Upper lobe of left lung (tissue), 6 donors: ENCODE measurements at regions not wholly inside any gene's neighbourhood (a gene's known extent, or its start where the extent isn't known, plus 50 kb on each side); places are given as distances from the start of the nearest gene placed in this dataset.

Experiments used
- ATAC-seq, 2 donors: fragments of 200-7000 bp; cut with Tn5 transposase; one replicate each; pipeline ENCODE4 v1.9.1; 2022; ENCODE audit warnings: mild to moderate bottlenecking in 2 of 2, moderate library complexity in 2 of 2; ENCODE audit not compliant: low FRiP score in 2 of 2
- DNase-seq, 2 donors: peaks; one replicate each; pipeline ENCODE4 v3.0.0-alpha.2; 2019 to 2020
- H3K27ac ChIP-seq, 4 donors: fragments of 200-600 bp; sonication (generic); one replicate each; pipeline ENCODE4 v1.5.1; 2016 to 2019
- H3K27me3 ChIP-seq, 4 donors: fragments of 200-600 bp; sonication (generic); one replicate each; pipeline ENCODE4 v1.5.1; 2017 to 2019
- H3K36me3 ChIP-seq, 4 donors: fragments of 200-600 bp; sonication (generic); one replicate each; pipeline ENCODE4 v1.5.1; 2016 to 2019
- H3K4me1 ChIP-seq, 4 donors: fragments of 200-600 bp; sonication (generic); one replicate each; pipeline ENCODE4 v1.5.1; 2018 to 2019
- H3K4me3 ChIP-seq, 4 donors: fragments of 200-600 bp; sonication (generic); one replicate each; pipeline ENCODE4 v1.5.1; 2017 to 2019; ENCODE audit warnings: mild to moderate bottlenecking in 2 of 4, moderate library complexity in 1 of 4
- H3K9me3 ChIP-seq, 4 donors: fragments of 200-600 bp; sonication (generic); one replicate each; pipeline ENCODE4 v1.5.1; 2018 to 2019
- EP300 ChIP-seq, 4 donors: sonication (generic); formaldehyde crosslinking; IDR thresholded peaks; one replicate each; pipeline ENCODE4 v1.5.1; 2017; ENCODE audit warnings: antibody characterized with exemption in 4 of 4, control low read depth in 2 of 4
- POLR2A ChIP-seq, 4 donors: fragments of 450-650 bp; IDR thresholded peaks; one replicate each; pipeline ENCODE4 v1.5.1; 2016 to 2017; ENCODE audit warnings: antibody characterized with exemption in 4 of 4, mild to moderate bottlenecking in 2 of 4
- POLR2AphosphoS5 ChIP-seq, 2 donors: sonication (generic); formaldehyde crosslinking; IDR thresholded peaks; one replicate each; pipeline ENCODE4 v1.5.1; 2017; ENCODE audit warnings: antibody characterized with exemption in 2 of 2
- WGBS, 2 donors: methylation state at CpG; one replicate each; pipeline ENCODE4 v1.1.5; 2017 to 2018; 5-methylcytosine and 5-hydroxymethylcytosine counted together
- TF ChIP-seq, protein P1 (sequence below), 6 experiments: fragments of 450-650 bp in 4 of 6; fragments of 200-600 bp in 2 of 6; sonication (generic) in 2 of 6; IDR thresholded peaks; one replicate each; pipeline ENCODE4 v1.5.1; 2016 to 2019; ENCODE audit warnings: antibody characterized with exemption in 6 of 6
- donor health status: DM: no; HTN: no; CAD: no; lungs with moderate emphysema.
- donor health status: DM: no; HTN: yes; CAD: no; lungs with severe emphysema.

DNA sequence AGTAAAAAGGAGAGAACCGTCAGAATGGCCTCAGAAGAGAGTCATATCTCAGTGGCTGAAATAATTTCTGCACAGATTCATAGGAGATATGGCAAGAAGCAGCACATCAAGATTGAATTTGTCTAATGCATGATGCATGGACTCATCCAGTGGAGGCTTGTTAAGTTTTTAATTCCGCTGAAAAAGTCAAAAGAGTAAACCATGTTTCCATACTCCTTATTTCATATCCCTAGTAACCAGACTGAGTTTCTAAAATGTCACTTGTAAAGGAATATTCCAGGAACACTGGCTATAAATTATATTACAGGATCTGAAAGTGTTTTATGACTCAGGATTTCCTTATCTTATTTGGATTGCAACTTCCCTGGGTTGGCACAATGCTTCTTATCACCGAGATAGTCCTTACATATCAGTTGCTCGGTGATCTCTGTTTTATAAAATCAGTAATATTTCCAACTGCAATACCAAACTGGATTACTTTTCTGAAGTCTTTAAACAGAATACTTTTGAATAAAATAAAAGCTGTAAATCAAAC, 180.2 kb upstream of the TSC22D1 start:
- Histone ChIP-seq H3K4me3 (no peak overlapping the region), H3K27me3 (no peaks in the 10 kb centered on the region), H3K4me1 (peaks cover 0 to 6% (median 0%) of the 10 kb centered on the region in 4 donors), H3K9me3 (no peaks in the 10 kb centered on the region), H3K36me3 (no peaks in the 10 kb centered on the region), H3K27ac (no peak overlapping the region)
- ATAC-seq, result no peak
- TF ChIP-seq, protein P1, sequence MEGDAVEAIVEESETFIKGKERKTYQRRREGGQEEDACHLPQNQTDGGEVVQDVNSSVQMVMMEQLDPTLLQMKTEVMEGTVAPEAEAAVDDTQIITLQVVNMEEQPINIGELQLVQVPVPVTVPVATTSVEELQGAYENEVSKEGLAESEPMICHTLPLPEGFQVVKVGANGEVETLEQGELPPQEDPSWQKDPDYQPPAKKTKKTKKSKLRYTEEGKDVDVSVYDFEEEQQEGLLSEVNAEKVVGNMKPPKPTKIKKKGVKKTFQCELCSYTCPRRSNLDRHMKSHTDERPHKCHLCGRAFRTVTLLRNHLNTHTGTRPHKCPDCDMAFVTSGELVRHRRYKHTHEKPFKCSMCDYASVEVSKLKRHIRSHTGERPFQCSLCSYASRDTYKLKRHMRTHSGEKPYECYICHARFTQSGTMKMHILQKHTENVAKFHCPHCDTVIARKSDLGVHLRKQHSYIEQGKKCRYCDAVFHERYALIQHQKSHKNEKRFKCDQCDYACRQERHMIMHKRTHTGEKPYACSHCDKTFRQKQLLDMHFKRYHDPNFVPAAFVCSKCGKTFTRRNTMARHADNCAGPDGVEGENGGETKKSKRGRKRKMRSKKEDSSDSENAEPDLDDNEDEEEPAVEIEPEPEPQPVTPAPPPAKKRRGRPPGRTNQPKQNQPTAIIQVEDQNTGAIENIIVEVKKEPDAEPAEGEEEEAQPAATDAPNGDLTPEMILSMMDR (IDR thresholded peaks at IDR 0.05), result no peak
- TF ChIP-seq POLR2A (IDR thresholded peaks at IDR 0.05), result no peak
- TF ChIP-seq EP300 (IDR thresholded peaks at IDR 0.05), result no peak
- TF ChIP-seq POLR2AphosphoS5 (IDR thresholded peaks at IDR 0.05), result no peak
- 49 to 58% methylated on average over 4 of the region's 4 CpGs for WGBS, 2 donors
- DNase-seq, result no peak

DNA sequence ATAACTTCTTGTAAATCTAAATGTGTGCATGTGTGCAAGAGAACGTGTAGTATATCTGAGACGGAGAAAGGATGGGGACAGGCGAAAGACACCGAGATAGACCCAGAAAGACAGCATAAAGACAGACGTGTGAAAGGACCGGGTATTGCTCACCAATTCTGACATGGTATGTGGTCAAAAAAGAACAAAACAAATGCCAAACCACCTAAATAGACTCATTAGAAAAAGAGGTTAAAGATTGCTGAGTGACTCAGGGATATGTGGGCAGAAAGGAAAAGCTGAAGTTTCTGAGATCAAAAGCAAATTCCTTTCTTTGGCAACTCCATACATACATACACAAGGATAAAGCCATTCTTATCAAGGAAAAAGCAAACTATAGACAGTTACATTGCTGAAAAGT, 179.7 kb upstream of the TSC22D1 start:
- 87 to 91% methylated on average over 6 of the region's 6 CpGs for WGBS, 2 donors
- no peak for TF ChIP-seq POLR2A (IDR thresholded peaks at IDR 0.05)
- no peak for TF ChIP-seq POLR2AphosphoS5 (IDR thresholded peaks at IDR 0.05)
- TF ChIP-seq, protein P1 (IDR thresholded peaks at IDR 0.05), result no peak
- TF ChIP-seq EP300 (IDR thresholded peaks at IDR 0.05), result no peak
- Histone ChIP-seq H3K27me3 (no peaks in the 10 kb centered on the region), H3K27ac (no peak overlapping the region), H3K4me1 (peaks cover 0 to 6% (median 0%) of the 10 kb centered on the region in 4 donors), H3K36me3 (no peaks in the 10 kb centered on the region), H3K4me3 (no peak overlapping the region), H3K9me3 (no peaks in the 10 kb centered on the region)
- no peak for ATAC-seq
- no peak for DNase-seq

DNA sequence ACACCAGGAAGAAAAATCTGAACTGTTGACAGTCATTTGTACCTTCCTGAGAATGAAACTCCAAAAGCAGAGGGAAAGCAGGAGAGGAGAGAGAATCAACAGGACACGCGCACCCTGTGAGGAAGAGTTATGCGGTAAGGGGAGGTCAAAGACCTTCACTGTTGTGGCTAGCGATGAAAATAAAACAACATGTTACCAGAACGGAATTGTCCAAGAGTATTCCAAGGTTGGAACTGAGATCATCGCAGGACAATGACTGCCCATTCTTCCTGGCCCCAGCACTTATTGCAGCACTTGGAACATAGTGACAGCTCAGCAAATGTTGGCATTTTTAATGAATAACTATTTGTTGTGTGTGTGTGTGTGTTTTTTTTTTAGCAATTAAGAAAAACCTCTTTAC, 176.0 kb upstream of the TSC22D1 start:
- Histone ChIP-seq H3K9me3 (no peaks in the 10 kb centered on the region), H3K36me3 (no peaks in the 10 kb centered on the region), H3K27me3 (no peaks in the 10 kb centered on the region), H3K4me1 (no peaks in the 10 kb centered on the region), H3K4me3 (no peak overlapping the region), H3K27ac (no peak overlapping the region)
- ATAC-seq (no peak), DNase-seq (no peak)
- TF ChIP-seq, protein P1 (IDR thresholded peaks at IDR 0.05), result no peak
- TF ChIP-seq POLR2AphosphoS5 (IDR thresholded peaks at IDR 0.05), result no peak
- TF ChIP-seq EP300 (IDR thresholded peaks at IDR 0.05), result no peak
- TF ChIP-seq POLR2A (IDR thresholded peaks at IDR 0.05), result no peak
- 85 to 87% methylated on average over 6 of the region's 6 CpGs for WGBS, 2 donors

DNA sequence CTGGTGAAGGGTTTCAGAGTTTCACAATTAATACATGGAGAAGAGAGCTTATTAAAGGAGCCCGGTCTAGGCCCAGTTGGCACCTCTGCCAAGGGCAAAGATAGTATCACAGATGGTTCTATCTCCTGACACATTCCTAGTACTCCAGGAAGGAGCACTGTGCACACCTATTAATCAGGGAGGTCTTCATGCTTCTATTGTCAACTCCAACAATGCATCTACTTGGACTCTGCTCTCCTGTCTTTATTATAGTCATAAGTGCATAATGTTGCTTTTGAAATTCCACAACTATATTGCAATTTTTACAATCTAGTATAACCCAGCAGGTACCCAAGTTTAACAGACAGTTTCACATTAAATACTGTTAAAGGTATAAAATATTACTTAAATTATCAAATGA, 174.5 kb upstream of the TSC22D1 start:
- Histone ChIP-seq H3K4me1 (no peaks in the 10 kb centered on the region), H3K36me3 (no peaks in the 10 kb centered on the region), H3K27me3 (no peaks in the 10 kb centered on the region), H3K4me3 (no peak overlapping the region), H3K9me3 (no peaks in the 10 kb centered on the region), H3K27ac (no peak overlapping the region)
- DNase-seq (no peak), ATAC-seq (no peak)
- WGBS, 2 donors, result 95 to 100% methylated on average over 1 of the region's 1 CpG
- TF ChIP-seq EP300 (IDR thresholded peaks at IDR 0.05) (no peak), POLR2A (IDR thresholded peaks at IDR 0.05) (no peak), POLR2AphosphoS5 (IDR thresholded peaks at IDR 0.05) (no peak)
- TF ChIP-seq, protein P1 (IDR thresholded peaks at IDR 0.05), result no peak

DNA sequence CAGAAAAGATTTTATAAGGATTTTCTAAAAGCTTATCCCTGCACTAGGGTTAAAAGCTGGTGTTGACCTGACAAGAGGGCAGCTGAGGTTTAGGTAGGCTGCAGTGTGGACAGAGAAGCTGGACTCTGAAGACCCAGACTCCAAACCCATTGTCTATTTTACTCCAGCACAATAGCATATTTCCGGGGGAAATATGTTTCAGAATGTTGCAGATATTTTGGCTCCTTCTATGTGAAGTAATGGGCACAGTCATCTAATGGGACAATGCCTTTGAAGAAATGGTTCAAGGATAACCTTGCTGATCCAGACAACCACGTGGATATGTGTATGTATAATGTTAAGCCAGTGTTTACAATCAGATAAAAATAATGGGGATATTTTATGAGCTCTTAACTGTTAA, 173.8 kb upstream of the TSC22D1 start:
- no peak overlapping the region for H3K27ac ChIP-seq
- TF ChIP-seq, protein P1 (IDR thresholded peaks at IDR 0.05), result no peak
- TF ChIP-seq POLR2AphosphoS5 (IDR thresholded peaks at IDR 0.05) (no peak), POLR2A (IDR thresholded peaks at IDR 0.05) (no peak)
- DNase-seq, result no peak
- no peak overlapping the region for H3K4me3 ChIP-seq
- no peak for ATAC-seq
- H3K36me3 ChIP-seq, result no peaks in the 10 kb centered on the region
- H3K9me3 ChIP-seq, result no peaks in the 10 kb centered on the region
- WGBS, 2 donors, result 53 to 55% methylated on average over 2 of the region's 2 CpGs
- H3K4me1 ChIP-seq, result no peaks in the 10 kb centered on the region
- H3K27me3 ChIP-seq, result no peaks in the 10 kb centered on the region
